Activated T-cell treated with anti-CD3 and anti-CD28 coated beads for 48 hours (primary cell): ENCODE measurements at regions not wholly inside any gene's neighbourhood (a gene's known extent, or its start where the extent isn't known, plus 50 kb on each side); places are given as distances from the start of the nearest gene placed in this dataset.
"Not testable (repeated sequence)": the region's sequence is repeated elsewhere in the genome, so short reads cannot be mapped to it uniquely, and the experiment has no call there.

ENCODE experiments used
- DNase-seq: peaks from one replicate; pipeline ENCODE4 v3.0.0-alpha.2; 2020; ENCODE audit warnings: low read depth

- DNase-seq = no peak
These were observed 98.7 kb downstream of the ABCC12 start for GRCh38 chr16:48057048-48057447.

GRCh38 chr16:48054881-48055601 lies 100.8 kb downstream of the ABCC12 start:
- peak; percentile 7 for DNase-seq

DNA sequence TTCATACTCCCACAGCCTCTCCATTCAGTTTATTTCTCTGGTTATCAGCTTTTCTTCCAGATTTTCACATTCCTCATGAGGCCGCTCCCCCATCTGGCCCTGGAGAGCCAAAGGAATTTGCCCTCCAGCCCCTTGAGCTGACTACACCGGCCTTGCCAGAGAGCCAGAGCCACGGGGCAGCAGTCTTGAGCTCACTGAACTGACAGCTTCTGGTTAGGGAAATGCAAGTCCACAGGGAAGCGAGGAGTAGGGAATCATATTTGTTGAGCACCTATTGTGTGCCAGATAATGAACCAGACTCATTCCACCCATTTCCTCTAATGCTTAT lies 102.4 kb downstream of the ABCC12 start:
- DNase-seq = no peak

GRCh38 chr16:48052731-48053417 lies 102.9 kb downstream of the ABCC12 start:
- no peak for DNase-seq

GRCh38 chr16:48050871-48051270 lies 104.9 kb downstream of the ABCC12 start:
- no peak for DNase-seq

GRCh38 chr16:48049847-48050246 lies 105.9 kb downstream of the ABCC12 start:
- DNase-seq = no peak

DNA sequence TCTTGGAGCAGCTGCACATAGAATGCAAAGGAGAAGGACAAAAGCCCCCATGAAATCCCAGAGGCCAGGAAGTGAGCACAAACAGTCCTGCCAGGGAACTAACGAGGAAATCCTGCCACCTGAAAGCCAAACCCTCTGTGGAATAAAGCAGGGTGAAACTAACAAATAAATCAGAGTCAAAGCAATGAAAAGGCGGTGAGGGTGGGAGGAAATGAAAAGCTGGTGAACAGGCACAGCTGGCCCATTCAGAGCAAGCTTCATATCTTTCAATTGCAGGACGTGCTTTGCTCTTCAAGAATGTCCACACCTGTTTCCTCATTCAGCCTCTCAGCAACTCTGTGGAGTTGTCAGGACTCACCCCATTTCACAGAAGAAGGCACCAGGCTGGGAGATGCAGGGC lies 108.1 kb downstream of the ABCC12 start:
- DNase-seq = no peak

- DNase-seq = no peak
These were observed 108.6 kb downstream of the ABCC12 start for GRCh38 chr16:48047241-48047640.

- DNase-seq = no peak
These were observed 111.7 kb downstream of the ABCC12 start for GRCh38 chr16:48044117-48044516.

DNA sequence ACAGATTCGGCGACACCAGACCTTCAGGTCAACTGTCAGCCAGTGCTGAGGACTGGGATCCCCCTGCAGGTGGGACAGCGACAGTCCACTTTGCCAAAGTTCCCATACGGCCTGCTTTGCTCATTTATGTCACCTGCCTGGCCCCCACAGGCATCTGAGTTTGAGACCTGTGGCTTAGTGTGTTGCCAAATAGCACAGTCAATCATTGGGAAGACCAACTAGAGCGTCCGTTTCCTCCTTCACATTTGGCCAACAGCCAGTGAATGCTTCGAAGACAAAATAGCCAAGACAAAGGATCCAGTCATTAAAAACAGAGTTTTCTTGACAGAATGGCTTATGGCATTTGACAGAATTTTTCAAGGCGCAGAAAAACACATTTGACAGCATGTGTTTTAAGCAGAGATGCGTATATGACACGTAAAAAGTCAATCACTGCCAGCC lies 113.8 kb downstream of the ABCC12 start:
- DNase-seq = no peak

DNA sequence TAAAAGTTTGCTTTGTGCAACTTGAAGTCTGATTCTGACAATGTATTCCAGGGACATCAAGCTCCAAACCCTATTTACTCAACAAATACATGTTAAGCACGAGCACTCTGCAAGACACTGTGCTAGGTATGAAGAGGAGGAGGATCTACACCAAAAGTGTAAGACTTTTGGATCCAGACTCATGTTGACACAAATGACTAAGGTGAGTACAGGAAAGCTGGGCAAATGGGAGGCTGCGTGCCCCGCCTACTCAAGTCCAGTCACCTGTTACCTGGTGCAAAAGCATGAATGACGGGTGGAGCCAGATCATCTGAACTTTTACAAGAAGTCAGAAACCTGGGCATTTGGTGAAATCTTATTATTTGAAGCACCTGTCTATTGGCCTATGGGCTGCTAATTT lies 120.7 kb downstream of the ABCC12 start:
- DNase-seq = no peak

- no peak for DNase-seq
These were observed 124.9 kb downstream of the ABCC12 start for GRCh38 chr16:48030926-48031325.

- DNase-seq = no peak
These were observed 126.0 kb downstream of the ABCC12 start for GRCh38 chr16:48029768-48030167.

DNA sequence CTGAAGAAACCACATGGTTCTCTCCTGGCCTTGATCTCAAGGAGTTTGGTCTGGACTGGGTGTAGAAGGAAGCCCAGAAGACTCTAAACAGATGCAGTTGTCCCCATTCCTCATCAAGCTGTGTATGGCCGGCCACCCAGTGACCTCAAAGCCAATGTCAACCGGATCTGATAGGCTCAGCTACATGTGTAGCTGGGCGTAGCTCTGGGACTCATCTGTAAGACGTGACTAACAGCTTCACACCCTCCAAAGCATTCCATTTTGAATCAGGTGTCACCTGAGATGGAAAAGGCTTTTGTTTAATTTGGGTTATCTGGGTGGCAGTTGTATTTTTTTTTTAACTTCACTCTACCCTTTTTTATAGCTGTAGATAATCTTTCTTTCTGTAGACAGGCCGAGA lies 130.4 kb downstream of the ABCC12 start:
- DNase-seq = no peak

DNA sequence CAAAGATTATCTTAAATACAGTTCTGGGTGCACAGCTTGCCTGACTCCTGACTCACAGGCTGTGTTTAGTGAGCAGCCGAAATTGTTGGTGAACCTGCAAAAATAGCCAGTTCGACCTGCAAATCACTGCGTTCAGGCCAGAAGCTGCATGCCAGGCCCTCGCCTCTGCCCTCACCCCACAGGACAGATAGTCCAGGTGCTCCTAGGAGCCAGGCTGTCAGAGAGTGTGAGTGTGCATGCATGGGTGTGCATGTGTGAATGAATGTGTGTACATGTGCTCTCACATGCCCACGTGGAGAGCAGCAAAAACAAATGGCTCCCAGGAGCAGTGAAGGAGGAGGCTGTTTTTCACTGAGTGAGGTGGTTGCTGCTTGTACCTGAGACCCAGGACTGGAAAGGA lies 131.8 kb downstream of the ABCC12 start:
- DNase-seq = no peak

- DNase-seq = no peak
These were observed 133.3 kb downstream of the ABCC12 start for GRCh38 chr16:48022496-48022895.

DNA sequence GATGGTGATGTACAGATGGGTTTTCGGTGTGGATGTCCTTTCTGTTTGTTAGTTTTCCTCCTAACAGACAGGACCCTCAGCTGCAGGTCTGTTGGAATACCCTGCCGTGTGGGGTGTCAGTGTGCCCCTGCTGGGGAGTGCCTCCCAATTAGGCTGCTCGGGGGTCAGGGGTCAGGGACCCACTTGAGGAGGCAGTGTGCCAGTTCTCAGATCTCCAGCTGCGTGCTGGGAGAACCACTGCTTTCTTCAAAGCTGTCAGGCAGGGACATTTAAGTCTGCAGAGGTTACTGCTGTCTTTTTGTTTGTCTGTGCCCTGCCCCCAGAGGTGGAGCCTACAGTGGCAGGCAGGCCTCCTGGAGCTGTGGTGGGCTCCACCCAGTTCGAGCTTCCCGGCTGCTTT lies 135.2 kb downstream of the ABCC12 start:
- DNase-seq = not testable (repeated sequence)

GRCh38 chr16:48014349-48015135 lies 141.3 kb downstream of the ABCC12 start:
- no peak for DNase-seq

DNA sequence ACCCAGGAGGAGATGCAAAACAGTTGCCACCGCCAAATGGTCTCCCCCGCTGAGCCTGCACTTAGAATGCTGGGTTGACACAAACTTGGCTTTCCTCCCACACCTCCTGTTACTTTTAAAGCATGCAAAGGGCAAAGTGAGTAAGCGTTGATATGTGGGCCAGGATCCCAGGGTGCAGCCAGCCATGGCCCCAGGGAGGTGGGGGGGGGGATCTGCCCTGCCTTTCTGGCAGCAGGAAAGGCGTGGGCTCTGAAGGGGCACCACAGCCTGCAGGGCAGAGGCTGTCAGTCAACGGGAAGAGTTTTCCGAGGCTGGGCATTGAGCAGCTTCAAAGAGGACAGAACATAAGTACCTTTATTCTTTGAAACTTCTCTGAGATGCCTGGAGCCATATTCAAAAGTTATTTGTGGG lies 142.3 kb downstream of the ABCC12 start:
- no peak for DNase-seq

DNA sequence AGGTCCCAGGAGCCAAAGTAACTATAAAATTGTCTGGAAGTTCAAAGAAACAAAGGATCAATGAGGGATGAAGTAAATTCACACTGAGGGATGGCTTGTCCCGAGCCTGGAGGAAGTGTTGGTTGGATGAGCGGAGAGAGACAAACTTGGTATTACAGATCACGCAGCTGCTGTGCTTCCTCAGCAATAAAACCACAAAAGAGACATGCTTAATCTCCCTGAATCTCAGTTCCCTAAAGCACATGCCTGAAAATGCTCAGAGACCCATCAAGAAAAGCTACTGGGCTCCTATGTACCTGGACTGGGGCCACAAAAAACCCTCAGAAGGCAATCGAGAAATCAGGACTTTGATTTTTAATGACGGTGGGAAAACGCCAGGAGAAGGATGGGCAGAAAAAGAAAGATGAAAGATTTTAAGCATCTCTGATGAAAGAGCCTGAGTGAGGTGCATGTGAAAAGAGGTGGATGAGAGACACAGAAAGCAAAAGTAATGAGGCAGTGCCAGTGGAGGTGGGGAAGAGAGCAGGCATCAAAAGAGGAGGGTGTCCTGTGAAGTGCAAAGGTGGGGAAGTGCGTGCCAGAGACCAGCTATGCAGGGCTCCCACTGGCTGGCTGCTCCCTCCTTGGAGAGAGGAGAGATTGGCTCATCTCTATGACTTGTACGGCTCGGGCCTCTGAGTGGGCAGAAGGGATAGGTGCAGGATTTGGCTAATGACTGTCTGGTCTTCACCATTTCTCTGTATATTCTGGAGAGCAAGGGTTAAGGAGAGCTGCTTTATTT lies 143.7 kb downstream of the ABCC12 start:
- DNase-seq = no peak

- DNase-seq = no peak
These were observed 144.3 kb downstream of the ABCC12 start for GRCh38 chr16:48011466-48011865.

DNA sequence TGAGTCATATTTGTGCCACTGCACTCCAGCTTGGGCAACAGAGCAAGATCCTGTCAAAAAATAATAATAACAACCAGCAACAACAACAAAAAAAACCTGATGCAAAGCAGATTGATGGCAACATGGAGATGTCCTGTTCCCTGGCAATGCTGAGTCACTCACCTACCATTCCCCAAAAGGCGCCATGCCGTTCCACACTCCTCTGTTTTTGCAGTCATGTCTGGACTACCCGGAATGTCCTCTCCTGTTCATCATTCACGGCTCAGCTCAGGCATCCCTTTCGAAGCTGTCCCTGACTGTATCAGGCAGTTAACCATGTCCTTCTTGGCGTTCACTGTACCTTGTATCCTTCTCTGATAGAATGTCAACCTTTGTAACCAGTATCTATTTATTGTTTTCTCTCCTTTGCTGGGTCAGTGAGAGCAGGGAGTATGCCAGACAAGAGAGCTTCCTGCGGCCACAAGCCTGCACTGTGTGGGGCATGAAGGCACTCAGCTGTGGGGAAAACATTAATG lies 147.7 kb downstream of the ABCC12 start:
- DNase-seq = no peak
